Tibial nerve (tissue), 4 donors: ENCODE measurements at regions not wholly inside any gene's neighbourhood (a gene's known extent, or its start where the extent isn't known, plus 50 kb on each side); places are given as distances from the start of the nearest gene placed in this dataset.

ENCODE experiments used
- DNase-seq, 2 donors: peaks; one replicate each; pipeline ENCODE4 v3.0.0-alpha.2; 2019; ENCODE audit warnings: low spot score in 2 of 2
- H3K27ac ChIP-seq, 4 donors: fragments of 200-600 bp; sonication (generic) in 3 of 4; one replicate each; pipeline ENCODE4 v1.5.1; 2017 to 2019; ENCODE audit warnings: mild to moderate bottlenecking in 1 of 4
- H3K27me3 ChIP-seq, 2 donors: fragments of 200-600 bp; sonication (generic) in 1 of 2; one replicate each; pipeline versions ENCODE4 v1.5.1 to v1.6.0; 2017 to 2019
- H3K36me3 ChIP-seq, 3 donors: fragments of 200-600 bp; sonication (generic); one replicate each; pipeline ENCODE4 v1.5.1; 2018 to 2019
- H3K4me1 ChIP-seq, 4 donors: fragments of 200-600 bp; sonication (generic) in 3 of 4; one replicate each; pipeline ENCODE4 v1.5.1; 2017 to 2019
- H3K4me3 ChIP-seq, 4 donors: fragments of 200-600 bp; sonication (generic) in 3 of 4; one replicate each; pipeline ENCODE4 v1.5.1; 2017 to 2019; ENCODE audit warnings: mild to moderate bottlenecking in 1 of 4, moderate library complexity in 1 of 4
- H3K9me3 ChIP-seq, 4 donors: fragments of 200-600 bp; sonication (generic) in 3 of 4; one replicate each; pipeline ENCODE4 v1.5.1; 2017 to 2019
- EP300 ChIP-seq, 2 donors: sonication (generic); formaldehyde crosslinking; IDR thresholded peaks; one replicate each; pipeline ENCODE4 v1.6.1; 2017; ENCODE audit warnings: antibody characterized with exemption in 2 of 2, mild to moderate bottlenecking in 1 of 2
- POLR2A ChIP-seq, 2 donors: fragments of 450-650 bp; IDR thresholded peaks; one replicate each; pipeline ENCODE4 v1.6.1; 2017; ENCODE audit warnings: antibody characterized with exemption in 2 of 2, mild to moderate bottlenecking in 2 of 2, moderate library complexity in 2 of 2
- WGBS, 2 donors: methylation state at CpG; one replicate each; pipeline ENCODE4 v1.1.5; 2018; 5-methylcytosine and 5-hydroxymethylcytosine counted together
- TF ChIP-seq, protein P1 (sequence below), 5 experiments: fragments of 200-600 bp in 3 of 5; fragments of 450-650 bp in 2 of 5; sonication (generic) in 3 of 5; IDR thresholded peaks; one replicate each; pipeline ENCODE4 v1.5.1; 2016 to 2019; ENCODE audit warnings: antibody characterized with exemption in 5 of 5, mild to moderate bottlenecking in 3 of 5, moderate library complexity in 2 of 5

DNA sequence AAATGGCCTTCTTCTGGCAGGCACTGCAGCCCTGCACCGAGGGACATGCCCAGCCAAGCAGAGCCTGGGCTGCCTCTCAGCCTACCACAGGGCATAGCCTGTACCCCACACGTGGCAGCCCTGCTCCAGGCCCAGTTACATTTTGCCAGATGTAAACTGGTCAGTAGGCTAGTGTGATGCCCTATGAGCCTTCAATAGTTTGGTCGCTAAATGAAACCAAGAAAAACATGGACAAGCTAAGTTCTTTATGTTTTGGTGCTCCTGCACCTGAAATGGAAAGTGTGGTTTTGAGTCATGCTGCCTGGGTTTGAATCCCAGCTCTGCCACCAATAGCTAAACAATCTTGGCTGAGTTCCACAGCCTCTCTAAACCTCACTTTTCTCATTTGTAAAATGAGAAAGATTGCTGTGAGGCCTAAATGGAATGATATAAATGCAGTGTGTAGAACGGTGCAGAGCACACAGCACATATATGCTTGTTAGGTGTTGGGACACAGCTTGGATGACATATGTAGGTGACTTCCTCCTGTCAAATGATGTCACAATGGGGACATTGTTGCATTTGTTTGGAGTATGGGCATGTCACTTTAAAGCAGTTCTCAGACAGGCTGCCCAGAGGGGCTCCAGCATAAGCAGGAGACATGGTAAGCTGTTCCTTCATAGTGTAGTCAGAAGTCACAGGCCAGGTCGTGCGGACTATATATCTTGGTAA lies 57.4 kb downstream of the ZBTB38 start:
- TF ChIP-seq POLR2A (IDR thresholded peaks at IDR 0.05) (no peak), EP300 (IDR thresholded peaks at IDR 0.05) (no peak)
- TF ChIP-seq, protein P1, sequence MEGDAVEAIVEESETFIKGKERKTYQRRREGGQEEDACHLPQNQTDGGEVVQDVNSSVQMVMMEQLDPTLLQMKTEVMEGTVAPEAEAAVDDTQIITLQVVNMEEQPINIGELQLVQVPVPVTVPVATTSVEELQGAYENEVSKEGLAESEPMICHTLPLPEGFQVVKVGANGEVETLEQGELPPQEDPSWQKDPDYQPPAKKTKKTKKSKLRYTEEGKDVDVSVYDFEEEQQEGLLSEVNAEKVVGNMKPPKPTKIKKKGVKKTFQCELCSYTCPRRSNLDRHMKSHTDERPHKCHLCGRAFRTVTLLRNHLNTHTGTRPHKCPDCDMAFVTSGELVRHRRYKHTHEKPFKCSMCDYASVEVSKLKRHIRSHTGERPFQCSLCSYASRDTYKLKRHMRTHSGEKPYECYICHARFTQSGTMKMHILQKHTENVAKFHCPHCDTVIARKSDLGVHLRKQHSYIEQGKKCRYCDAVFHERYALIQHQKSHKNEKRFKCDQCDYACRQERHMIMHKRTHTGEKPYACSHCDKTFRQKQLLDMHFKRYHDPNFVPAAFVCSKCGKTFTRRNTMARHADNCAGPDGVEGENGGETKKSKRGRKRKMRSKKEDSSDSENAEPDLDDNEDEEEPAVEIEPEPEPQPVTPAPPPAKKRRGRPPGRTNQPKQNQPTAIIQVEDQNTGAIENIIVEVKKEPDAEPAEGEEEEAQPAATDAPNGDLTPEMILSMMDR (IDR thresholded peaks at IDR 0.05) = no peak
- WGBS, 2 donors = 66 to 69% methylated on average over 5 to 6 of the region's 6 CpGs
- H3K27me3 ChIP-seq = no peaks in the 10 kb centered on the region
- peak overlapping the region; percentile 61 to 91 (median 74) for H3K27ac ChIP-seq
- no peak for DNase-seq
- no peaks in the 10 kb centered on the region for H3K9me3 ChIP-seq
- peaks cover 0 to 47% (median 0%) of the 10 kb centered on the region in 3 donors for H3K36me3 ChIP-seq
- no peak overlapping the region for H3K4me3 ChIP-seq
- H3K4me1 ChIP-seq = peaks cover 0 to 73% (median 29%) of the 10 kb centered on the region in 4 donors

DNA sequence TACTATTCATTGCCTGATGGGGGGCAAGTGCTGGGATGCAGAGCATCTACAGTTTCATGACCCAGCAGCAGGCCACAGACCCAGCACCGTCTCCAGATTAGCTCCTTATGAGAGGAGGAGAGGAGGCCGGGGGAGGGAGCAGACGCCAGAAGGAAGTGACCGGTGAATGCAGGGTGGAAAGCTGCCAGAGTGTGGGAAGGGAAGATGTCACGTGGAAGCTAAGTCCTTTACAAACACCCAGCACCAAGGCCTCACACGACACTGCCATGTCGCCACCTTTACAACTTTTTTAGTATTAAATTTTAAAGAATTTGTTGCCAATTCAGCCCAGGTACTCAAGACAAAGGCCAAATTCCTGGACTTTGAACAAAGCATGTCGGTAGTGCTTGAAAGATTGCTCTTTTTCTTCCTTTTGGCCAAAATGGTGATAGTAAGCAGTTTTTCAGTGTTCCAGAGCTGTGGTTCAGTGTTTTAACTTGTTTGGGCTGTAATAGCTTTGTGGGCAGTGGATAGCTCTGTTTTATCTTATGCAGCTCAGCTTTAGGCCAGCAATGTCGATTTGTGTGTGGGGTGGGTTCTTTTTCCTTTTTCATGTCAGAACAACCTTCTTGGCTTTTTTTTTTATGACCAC lies 58.2 kb downstream of the ZBTB38 start:
- peak; percentile 65 to 80 for DNase-seq
- Histone ChIP-seq H3K36me3 (peaks cover 0 to 50% (median 0%) of the 10 kb centered on the region in 3 donors), H3K27me3 (no peaks in the 10 kb centered on the region), H3K4me1 (peaks cover 0 to 75% (median 31%) of the 10 kb centered on the region in 4 donors), H3K27ac (peak overlapping the region; percentile 61 to 91 (median 74)), H3K4me3 (no peak overlapping the region), H3K9me3 (no peaks in the 10 kb centered on the region)
- TF ChIP-seq, protein P1 (IDR thresholded peaks at IDR 0.05) = no peak
- TF ChIP-seq EP300 (IDR thresholded peaks at IDR 0.05) (peak in 1 of 2 donors; percentile 66), POLR2A (IDR thresholded peaks at IDR 0.05) (no peak)
- 19 to 24% methylated on average over 9 of the region's 9 CpGs for whole genome bisulfite sequencing, 2 donors

DNA sequence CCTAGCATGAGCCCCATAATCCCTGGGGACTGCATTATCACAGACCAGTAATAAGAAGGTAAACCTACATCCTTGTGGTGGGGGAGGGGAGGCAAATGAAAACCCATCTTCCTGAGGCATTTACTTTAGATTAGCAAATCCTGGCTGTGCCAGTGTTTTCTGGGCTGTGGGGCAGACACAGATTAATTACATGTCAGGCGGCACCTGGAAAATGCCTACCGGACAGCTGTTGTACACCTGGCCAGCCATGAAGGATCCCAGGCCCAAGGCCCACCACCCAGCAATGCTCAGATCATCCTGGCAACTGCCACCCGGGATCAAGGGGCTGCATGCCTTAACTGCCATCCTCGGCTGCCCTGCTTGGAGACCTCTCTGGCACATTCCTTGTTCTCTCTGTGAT lies 59.1 kb upstream of the RASA2 start:
- H3K36me3 ChIP-seq = peaks cover 0 to 46% (median 0%) of the 10 kb centered on the region in 3 donors
- H3K27ac ChIP-seq = peak overlapping the region in 3 of 4 donors; percentile 2 to 91 (median 83)
- H3K27me3 ChIP-seq = no peaks in the 10 kb centered on the region
- no peak for DNase-seq
- no peaks in the 10 kb centered on the region for H3K9me3 ChIP-seq
- WGBS, 2 donors = 69 to 78% methylated on average over 4 of the region's 4 CpGs
- TF ChIP-seq, protein P1 (IDR thresholded peaks at IDR 0.05) = no peak
- TF ChIP-seq POLR2A (IDR thresholded peaks at IDR 0.05) (no peak), EP300 (IDR thresholded peaks at IDR 0.05) (no peak)
- H3K4me3 ChIP-seq = no peak overlapping the region
- peaks cover 0 to 76% (median 36%) of the 10 kb centered on the region in 4 donors for H3K4me1 ChIP-seq

DNA sequence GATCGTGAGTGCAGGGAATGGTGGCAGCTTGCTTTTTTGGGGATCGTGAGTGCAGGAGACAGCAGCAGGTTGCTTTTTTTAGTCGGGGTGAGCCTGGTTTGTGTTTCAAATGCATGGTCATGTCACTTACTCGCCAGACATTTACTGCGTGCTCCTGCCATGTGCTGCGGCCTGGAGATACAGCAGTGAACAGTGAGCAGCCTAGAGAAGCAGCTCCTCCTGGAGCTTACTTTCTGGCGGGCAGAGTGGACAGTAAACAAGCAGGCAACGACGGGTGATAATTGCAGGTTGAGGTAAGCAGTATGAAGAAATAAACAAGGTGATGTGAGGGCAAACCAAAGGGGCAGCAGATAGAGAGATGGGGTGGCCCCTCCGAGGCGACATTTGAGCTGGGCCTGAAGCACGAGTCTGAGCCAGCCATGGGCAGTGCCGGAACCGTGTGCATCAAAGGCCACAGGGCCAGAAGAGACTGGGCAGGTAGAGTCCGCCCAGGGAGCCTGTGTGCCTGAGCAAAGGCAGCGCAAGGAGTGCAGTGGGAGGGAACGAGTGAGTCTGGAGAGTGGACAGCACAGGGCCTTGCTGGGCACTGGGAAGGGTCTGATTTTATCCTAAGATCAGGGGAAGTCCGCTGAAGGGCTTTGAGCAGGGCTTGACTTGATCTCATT lies 57.3 kb upstream of the RASA2 start:
- WGBS, 2 donors = 75 to 83% methylated on average over 18 of the region's 18 CpGs
- DNase-seq = no peak
- Histone ChIP-seq H3K27ac (peak overlapping the region in 2 of 4 donors; percentile 44 to 83), H3K4me1 (peaks cover 0 to 89% (median 38%) of the 10 kb centered on the region in 4 donors), H3K27me3 (no peaks in the 10 kb centered on the region), H3K9me3 (no peaks in the 10 kb centered on the region), H3K4me3 (no peak overlapping the region), H3K36me3 (peaks cover 0 to 41% (median 0%) of the 10 kb centered on the region in 3 donors)
- TF ChIP-seq POLR2A (IDR thresholded peaks at IDR 0.05) = no peak
- no peak for TF ChIP-seq EP300 (IDR thresholded peaks at IDR 0.05)
- TF ChIP-seq, protein P1 (IDR thresholded peaks at IDR 0.05) = no peak
